WTC11 (cell line): ENCODE measurements at regions not wholly inside any gene's neighbourhood (a gene's known extent, or its start where the extent isn't known, plus 50 kb on each side); places are given as distances from the start of the nearest gene placed in this dataset.

Experiments
- ATAC-seq: fragments of 200-7000 bp; cut with Tn5 transposase; 2 replicates; pipeline ENCODE4 v1.10.0; 2021; ENCODE audit warnings: mild to moderate bottlenecking, moderate library complexity
- CTCF ChIA-PET: fragments of 300-600 bp; sonication (Branson Sonifier 250); formaldehyde crosslinking; loops from one replicate; lab custom pipeline; 2021; ENCODE audit warnings: antibody characterized with exemption; lab: Charles Lee
- POLR2A ChIA-PET: fragments of 350-600 bp; sonication (Branson Sonifier 250); formaldehyde crosslinking; loops from one replicate; lab custom pipeline; 2021; ENCODE audit warnings: antibody characterized with exemption; lab: Charles Lee
- DNase-seq: peaks from one replicate; pipeline ENCODE4 v3.0.0; 2021; ENCODE audit warnings: low spot score
- H3K27ac Mint-ChIP-seq: 2 replicates; pipeline ENCODE4 v1.8.0; 2021; ENCODE audit warnings: mixed read lengths
- H3K27me3 Mint-ChIP-seq: 2 replicates; pipeline ENCODE4 v1.8.0; 2021; ENCODE audit warnings: low read depth, mild to moderate bottlenecking, moderate library complexity, mixed read lengths
- H3K36me3 Mint-ChIP-seq: 2 replicates; pipeline ENCODE4 v1.8.0; 2021; ENCODE audit warnings: mixed read lengths
- H3K4me1 Mint-ChIP-seq: 2 replicates; pipeline ENCODE4 v1.8.0; 2022; ENCODE audit warnings: mixed read lengths
- H3K4me3 Mint-ChIP-seq: 2 replicates; pipeline ENCODE4 v1.8.0; 2021; ENCODE audit warnings: mild to moderate bottlenecking, moderate library complexity, mixed read lengths
- H3K9me3 Mint-ChIP-seq: 2 replicates; pipeline ENCODE4 v1.8.0; 2021; ENCODE audit warnings: mixed read lengths
- ARID4B ChIP-seq: sonication (generic); formaldehyde crosslinking; IDR thresholded peaks from 2 replicates; pipeline ENCODE4 v1.8.0; 2023; ENCODE audit warnings: missing genetic modification reagents, mild to moderate bottlenecking, borderline replicate concordance
- ATF2 ChIP-seq: sonication (generic); formaldehyde crosslinking; IDR thresholded peaks from 2 replicates; pipeline ENCODE4 v1.8.1; 2022; ENCODE audit warnings: low read depth, missing genetic modification reagents, borderline replicate concordance
- E2F1 ChIP-seq: sonication (generic); formaldehyde crosslinking; IDR thresholded peaks from 2 replicates; pipeline ENCODE4 v1.8.0; 2022; ENCODE audit warnings: mild to moderate bottlenecking, missing genetic modification reagents
- ELF4 ChIP-seq: sonication (generic); formaldehyde crosslinking; IDR thresholded peaks from 2 replicates; pipeline ENCODE4 v1.8.1; 2022; ENCODE audit warnings: low read depth, mild to moderate bottlenecking, moderate library complexity, missing genetic modification reagents
- ERG ChIP-seq: fragments of 250-450 bp; sonication (Bioruptor Pico); IDR thresholded peaks from 2 replicates; pipeline ENCODE4 v1.8.0; 2021; ENCODE audit warnings: mild to moderate bottlenecking
- GTF2I ChIP-seq: fragments of 250-450 bp; sonication (Bioruptor Pico); conservative IDR thresholded peaks from 2 replicates; pipeline ENCODE4 v1.4.0; 2021; ENCODE audit warnings: mild to moderate bottlenecking
- KAT7 ChIP-seq: sonication (generic); formaldehyde crosslinking; IDR thresholded peaks from 2 replicates; pipeline ENCODE4 v1.8.1; 2023; ENCODE audit warnings: missing genetic modification reagents, mild to moderate bottlenecking, borderline replicate concordance
- PRRX2 ChIP-seq: fragments of 250-450 bp; sonication (Bioruptor Pico); IDR thresholded peaks from 2 replicates; pipeline ENCODE4 v1.8.0; 2021; ENCODE audit warnings: mild to moderate bottlenecking
- RORB ChIP-seq: fragments of 250-450 bp; sonication (Bioruptor Pico); IDR thresholded peaks from 2 replicates; pipeline ENCODE4 v1.9.0; 2021; ENCODE audit warnings: mild to moderate bottlenecking
- USF2 ChIP-seq: sonication (generic); formaldehyde crosslinking; IDR thresholded peaks from 2 replicates; pipeline ENCODE4 v1.8.1; 2023; ENCODE audit warnings: mild to moderate bottlenecking, missing genetic modification reagents, moderate library complexity
- ZBTB43 ChIP-seq: sonication (generic); formaldehyde crosslinking; IDR thresholded peaks from 2 replicates; pipeline ENCODE4 v1.8.1; 2023; ENCODE audit warnings: mild to moderate bottlenecking, missing genetic modification reagents
- ZNF138 ChIP-seq: sonication (generic); formaldehyde crosslinking; conservative IDR thresholded peaks from 2 replicates; pipeline ENCODE4 v1.8.1; 2022; ENCODE audit warnings: mild to moderate bottlenecking, moderate library complexity, missing genetic modification reagents
- ZNF423 ChIP-seq: fragments of 250-450 bp; sonication (Bioruptor Pico); IDR thresholded peaks from 2 replicates; pipeline ENCODE4 v2.1.2; 2022; ENCODE audit warnings: mild to moderate bottlenecking, moderate library complexity
- ZNF671 ChIP-seq: fragments of 250-450 bp; sonication (Bioruptor Pico); IDR thresholded peaks from 2 replicates; pipeline ENCODE4 v1.8.0; 2021; ENCODE audit warnings: mild to moderate bottlenecking
- TF ChIP-seq, protein P1 (sequence below): sonication (generic); formaldehyde crosslinking; IDR thresholded peaks from 2 replicates; pipeline ENCODE4 v1.8.1; 2023; ENCODE audit warnings: mild to moderate bottlenecking, missing genetic modification reagents, borderline replicate concordance
- TF ChIP-seq, protein P2 (sequence below): sonication (generic); formaldehyde crosslinking; IDR thresholded peaks from 2 replicates; pipeline ENCODE4 v1.8.0; 2022; ENCODE audit warnings: mild to moderate bottlenecking, missing genetic modification reagents

DNA sequence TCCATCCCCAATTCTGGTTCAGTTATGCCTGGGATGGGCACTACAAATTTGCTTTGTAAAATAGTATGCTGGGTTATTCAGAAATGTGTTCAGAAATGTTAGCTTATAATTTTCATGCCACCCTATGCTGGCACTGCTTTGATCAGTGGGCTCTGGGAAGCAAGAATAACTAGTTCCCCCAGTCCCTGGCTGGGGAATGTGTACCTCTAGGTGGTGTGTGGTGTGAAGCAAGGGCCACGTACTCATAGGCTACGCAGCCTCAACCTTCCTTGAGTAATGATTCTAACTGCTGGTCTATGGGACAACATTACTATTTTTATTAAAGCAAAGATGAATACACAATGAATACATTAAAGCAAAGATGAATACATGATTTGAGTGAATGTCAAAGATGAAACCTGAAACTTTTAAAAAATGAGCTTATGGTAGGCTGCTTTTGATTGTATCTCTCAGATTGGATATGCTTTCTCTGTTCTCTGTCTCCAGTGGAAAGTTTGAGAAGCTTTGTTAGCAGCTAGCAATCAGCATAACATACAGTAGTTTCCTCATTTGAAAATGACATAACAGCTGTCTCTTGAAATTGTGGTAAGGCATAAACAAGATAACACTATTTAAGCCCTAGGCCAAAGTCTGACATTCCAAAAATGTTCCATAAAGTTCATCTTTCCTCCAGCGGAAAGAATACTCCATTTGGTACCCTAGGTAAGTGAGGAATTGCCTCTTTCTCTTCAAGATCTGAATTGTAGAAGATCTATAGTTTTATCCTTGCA, 174.7 kb upstream of the NFIB start (continued):
- TF ChIP-seq, protein P1, sequence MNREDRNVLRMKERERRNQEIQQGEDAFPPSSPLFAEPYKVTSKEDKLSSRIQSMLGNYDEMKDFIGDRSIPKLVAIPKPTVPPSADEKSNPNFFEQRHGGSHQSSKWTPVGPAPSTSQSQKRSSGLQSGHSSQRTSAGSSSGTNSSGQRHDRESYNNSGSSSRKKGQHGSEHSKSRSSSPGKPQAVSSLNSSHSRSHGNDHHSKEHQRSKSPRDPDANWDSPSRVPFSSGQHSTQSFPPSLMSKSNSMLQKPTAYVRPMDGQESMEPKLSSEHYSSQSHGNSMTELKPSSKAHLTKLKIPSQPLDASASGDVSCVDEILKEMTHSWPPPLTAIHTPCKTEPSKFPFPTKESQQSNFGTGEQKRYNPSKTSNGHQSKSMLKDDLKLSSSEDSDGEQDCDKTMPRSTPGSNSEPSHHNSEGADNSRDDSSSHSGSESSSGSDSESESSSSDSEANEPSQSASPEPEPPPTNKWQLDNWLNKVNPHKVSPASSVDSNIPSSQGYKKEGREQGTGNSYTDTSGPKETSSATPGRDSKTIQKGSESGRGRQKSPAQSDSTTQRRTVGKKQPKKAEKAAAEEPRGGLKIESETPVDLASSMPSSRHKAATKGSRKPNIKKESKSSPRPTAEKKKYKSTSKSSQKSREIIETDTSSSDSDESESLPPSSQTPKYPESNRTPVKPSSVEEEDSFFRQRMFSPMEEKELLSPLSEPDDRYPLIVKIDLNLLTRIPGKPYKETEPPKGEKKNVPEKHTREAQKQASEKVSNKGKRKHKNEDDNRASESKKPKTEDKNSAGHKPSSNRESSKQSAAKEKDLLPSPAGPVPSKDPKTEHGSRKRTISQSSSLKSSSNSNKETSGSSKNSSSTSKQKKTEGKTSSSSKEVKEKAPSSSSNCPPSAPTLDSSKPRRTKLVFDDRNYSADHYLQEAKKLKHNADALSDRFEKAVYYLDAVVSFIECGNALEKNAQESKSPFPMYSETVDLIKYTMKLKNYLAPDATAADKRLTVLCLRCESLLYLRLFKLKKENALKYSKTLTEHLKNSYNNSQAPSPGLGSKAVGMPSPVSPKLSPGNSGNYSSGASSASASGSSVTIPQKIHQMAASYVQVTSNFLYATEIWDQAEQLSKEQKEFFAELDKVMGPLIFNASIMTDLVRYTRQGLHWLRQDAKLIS (CRISPR knock-in tag) = no peak
- TF ChIP-seq ZBTB43 (CRISPR knock-in tag) = no peak
- no peak for TF ChIP-seq ZNF138 (CRISPR knock-in tag)
- TF ChIP-seq ATF2 (CRISPR knock-in tag) = no peak

- ChIA-PET CTCF (no interaction called here), POLR2A (no interaction called here)
- ATAC-seq (no peak), DNase-seq (no peak)
- no peaks in the 10 kb centered on the region for H3K36me3 Mint-ChIP-seq
- no peak overlapping the region for H3K4me3 Mint-ChIP-seq
- H3K27me3 Mint-ChIP-seq = no peaks in the 10 kb centered on the region
- no peak overlapping the region for H3K27ac Mint-ChIP-seq
- peaks cover 7% of the 10 kb centered on the region; the same call in 1 of the 2 replicates for H3K9me3 Mint-ChIP-seq
- peaks cover 11% of the 10 kb centered on the region for H3K4me1 Mint-ChIP-seq
- TF ChIP-seq ZNF423 (no peak), ELF4 (CRISPR knock-in tag) (no peak), KAT7 (CRISPR knock-in tag) (no peak), ZNF138 (CRISPR knock-in tag) (no peak), PRRX2 (no peak), RORB (CRISPR knock-in tag) (no peak), USF2 (no peak), ARID4B (CRISPR knock-in tag) (no peak), ERG (CRISPR knock-in tag) (no peak), E2F1 (CRISPR knock-in tag) (no peak), GTF2I (CRISPR knock-in tag) (no peak), ZNF671 (CRISPR knock-in tag) (no peak)
- TF ChIP-seq, protein P2, sequence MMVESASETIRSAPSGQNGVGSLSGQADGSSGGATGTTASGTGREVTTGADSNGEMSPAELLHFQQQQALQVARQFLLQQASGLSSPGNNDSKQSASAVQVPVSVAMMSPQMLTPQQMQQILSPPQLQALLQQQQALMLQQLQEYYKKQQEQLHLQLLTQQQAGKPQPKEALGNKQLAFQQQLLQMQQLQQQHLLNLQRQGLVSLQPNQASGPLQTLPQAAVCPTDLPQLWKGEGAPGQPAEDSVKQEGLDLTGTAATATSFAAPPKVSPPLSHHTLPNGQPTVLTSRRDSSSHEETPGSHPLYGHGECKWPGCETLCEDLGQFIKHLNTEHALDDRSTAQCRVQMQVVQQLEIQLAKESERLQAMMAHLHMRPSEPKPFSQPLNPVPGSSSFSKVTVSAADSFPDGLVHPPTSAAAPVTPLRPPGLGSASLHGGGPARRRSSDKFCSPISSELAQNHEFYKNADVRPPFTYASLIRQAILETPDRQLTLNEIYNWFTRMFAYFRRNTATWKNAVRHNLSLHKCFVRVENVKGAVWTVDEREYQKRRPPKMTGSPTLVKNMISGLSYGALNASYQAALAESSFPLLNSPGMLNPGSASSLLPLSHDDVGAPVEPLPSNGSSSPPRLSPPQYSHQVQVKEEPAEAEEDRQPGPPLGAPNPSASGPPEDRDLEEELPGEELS (CRISPR knock-in tag) = no peak
These were observed 173.7 kb upstream of the NFIB start for GRCh38 chr9:14487547-14488185.
